ENCODE measurements at regions not wholly inside any gene's neighbourhood (a gene's known extent, or its start where the extent isn't known, plus 50 kb on each side); places are given as distances from the start of the nearest gene placed in this dataset.

- H3K4me2 ChIP-seq: no peak overlapping the region
- H3K4me1 ChIP-seq (ENCODE audit: insufficient read depth): no peaks in the 10 kb centered on the region
- Mint-ChIP-seq H3K27ac (no peak overlapping the region), H3K27me3 (ENCODE audit: insufficient read depth, low read depth, poor library complexity) (no peaks in the 10 kb centered on the region), H3K4me1 (no peaks in the 10 kb centered on the region), H3K36me3 (ENCODE audit: low read depth) (no peaks in the 10 kb centered on the region), H3K4me3 (no peak overlapping the region), H3K9me3 (no peaks in the 10 kb centered on the region)
- H3F3A ChIP-seq (replicated peaks; ENCODE audit: low read depth): no peaks in the 10 kb centered on the region
- 0 out of 2 replicates have a peak, but pooled peaks cover 2% of the 10 kb centered on the region for H3K9me2 ChIP-seq (ENCODE audit: insufficient read depth)
- no peak for TF ChIP-seq NANOG (IDR thresholded peaks at IDR 0.05; ENCODE audit: borderline replicate concordance)
- TF ChIP-seq REST (IDR thresholded peaks at IDR 0.05; ENCODE audit: unreplicated experiment): no peak
- TF ChIP-seq EZH2phosphoT487 (IDR thresholded peaks at IDR 0.05; ENCODE audit: unreplicated experiment): no peak
- no peak for TF ChIP-seq STAT1 (IDR thresholded peaks at IDR 0.05; ENCODE audit: unreplicated experiment)
- TF ChIP-seq EZH2 (IDR thresholded peaks at IDR 0.05; ENCODE audit: low read depth, unreplicated experiment): no peak
- TF ChIP-seq, protein P1, sequence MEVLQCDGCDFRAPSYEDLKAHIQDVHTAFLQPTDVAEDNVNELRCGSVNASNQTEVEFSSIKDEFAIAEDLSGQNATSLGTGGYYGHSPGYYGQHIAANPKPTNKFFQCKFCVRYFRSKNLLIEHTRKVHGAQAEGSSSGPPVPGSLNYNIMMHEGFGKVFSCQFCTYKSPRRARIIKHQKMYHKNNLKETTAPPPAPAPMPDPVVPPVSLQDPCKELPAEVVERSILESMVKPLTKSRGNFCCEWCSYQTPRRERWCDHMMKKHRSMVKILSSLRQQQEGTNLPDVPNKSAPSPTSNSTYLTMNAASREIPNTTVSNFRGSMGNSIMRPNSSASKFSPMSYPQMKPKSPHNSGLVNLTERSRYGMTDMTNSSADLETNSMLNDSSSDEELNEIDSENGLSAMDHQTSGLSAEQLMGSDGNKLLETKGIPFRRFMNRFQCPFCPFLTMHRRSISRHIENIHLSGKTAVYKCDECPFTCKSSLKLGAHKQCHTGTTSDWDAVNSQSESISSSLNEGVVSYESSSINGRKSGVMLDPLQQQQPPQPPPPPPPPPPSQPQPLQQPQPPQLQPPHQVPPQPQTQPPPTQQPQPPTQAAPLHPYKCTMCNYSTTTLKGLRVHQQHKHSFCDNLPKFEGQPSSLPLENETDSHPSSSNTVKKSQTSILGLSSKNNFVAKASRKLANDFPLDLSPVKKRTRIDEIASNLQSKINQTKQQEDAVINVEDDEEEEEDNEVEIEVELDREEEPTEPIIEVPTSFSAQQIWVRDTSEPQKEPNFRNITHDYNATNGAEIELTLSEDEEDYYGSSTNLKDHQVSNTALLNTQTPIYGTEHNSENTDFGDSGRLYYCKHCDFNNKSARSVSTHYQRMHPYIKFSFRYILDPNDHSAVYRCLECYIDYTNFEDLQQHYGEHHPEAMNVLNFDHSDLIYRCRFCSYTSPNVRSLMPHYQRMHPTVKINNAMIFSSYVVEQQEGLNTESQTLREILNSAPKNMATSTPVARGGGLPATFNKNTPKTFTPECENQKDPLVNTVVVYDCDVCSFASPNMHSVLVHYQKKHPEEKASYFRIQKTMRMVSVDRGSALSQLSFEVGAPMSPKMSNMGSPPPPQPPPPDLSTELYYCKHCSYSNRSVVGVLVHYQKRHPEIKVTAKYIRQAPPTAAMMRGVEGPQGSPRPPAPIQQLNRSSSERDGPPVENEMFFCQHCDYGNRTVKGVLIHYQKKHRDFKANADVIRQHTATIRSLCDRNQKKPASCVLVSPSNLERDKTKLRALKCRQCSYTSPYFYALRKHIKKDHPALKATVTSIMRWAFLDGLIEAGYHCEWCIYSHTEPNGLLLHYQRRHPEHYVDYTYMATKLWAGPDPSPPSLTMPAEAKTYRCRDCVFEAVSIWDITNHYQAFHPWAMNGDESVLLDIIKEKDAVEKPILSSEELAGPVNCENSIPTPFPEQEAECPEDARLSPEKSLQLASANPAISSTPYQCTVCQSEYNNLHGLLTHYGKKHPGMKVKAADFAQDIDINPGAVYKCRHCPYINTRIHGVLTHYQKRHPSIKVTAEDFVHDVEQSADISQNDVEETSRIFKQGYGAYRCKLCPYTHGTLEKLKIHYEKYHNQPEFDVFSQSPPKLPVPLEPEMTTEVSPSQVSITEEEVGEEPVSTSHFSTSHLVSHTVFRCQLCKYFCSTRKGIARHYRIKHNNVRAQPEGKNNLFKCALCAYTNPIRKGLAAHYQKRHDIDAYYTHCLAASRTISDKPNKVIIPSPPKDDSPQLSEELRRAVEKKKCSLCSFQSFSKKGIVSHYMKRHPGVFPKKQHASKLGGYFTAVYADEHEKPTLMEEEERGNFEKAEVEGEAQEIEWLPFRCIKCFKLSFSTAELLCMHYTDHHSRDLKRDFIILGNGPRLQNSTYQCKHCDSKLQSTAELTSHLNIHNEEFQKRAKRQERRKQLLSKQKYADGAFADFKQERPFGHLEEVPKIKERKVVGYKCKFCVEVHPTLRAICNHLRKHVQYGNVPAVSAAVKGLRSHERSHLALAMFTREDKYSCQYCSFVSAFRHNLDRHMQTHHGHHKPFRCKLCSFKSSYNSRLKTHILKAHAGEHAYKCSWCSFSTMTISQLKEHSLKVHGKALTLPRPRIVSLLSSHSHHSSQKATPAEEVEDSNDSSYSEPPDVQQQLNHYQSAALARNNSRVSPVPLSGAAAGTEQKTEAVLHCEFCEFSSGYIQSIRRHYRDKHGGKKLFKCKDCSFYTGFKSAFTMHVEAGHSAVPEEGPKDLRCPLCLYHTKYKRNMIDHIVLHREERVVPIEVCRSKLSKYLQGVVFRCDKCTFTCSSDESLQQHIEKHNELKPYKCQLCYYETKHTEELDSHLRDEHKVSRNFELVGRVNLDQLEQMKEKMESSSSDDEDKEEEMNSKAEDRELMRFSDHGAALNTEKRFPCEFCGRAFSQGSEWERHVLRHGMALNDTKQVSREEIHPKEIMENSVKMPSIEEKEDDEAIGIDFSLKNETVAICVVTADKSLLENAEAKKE (CRISPR knock-in tag; IDR thresholded peaks at IDR 0.05): no peak
- TF ChIP-seq ZNF331 (CRISPR knock-in tag; IDR thresholded peaks at IDR 0.05; ENCODE audit: low read depth): no peak
- TF ChIP-seq, protein P2, sequence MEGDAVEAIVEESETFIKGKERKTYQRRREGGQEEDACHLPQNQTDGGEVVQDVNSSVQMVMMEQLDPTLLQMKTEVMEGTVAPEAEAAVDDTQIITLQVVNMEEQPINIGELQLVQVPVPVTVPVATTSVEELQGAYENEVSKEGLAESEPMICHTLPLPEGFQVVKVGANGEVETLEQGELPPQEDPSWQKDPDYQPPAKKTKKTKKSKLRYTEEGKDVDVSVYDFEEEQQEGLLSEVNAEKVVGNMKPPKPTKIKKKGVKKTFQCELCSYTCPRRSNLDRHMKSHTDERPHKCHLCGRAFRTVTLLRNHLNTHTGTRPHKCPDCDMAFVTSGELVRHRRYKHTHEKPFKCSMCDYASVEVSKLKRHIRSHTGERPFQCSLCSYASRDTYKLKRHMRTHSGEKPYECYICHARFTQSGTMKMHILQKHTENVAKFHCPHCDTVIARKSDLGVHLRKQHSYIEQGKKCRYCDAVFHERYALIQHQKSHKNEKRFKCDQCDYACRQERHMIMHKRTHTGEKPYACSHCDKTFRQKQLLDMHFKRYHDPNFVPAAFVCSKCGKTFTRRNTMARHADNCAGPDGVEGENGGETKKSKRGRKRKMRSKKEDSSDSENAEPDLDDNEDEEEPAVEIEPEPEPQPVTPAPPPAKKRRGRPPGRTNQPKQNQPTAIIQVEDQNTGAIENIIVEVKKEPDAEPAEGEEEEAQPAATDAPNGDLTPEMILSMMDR (conservative IDR thresholded peaks at IDR 0.05; ENCODE audit: low read depth in 2 of 2): no peak
- ATAC-seq (no peak), DNase-seq (ENCODE audit: low spot score) (no peak)
- H3K27ac ChIP-seq (ENCODE audit: low read depth): no peak overlapping the region
- H4K20me1 ChIP-seq (replicated peaks; ENCODE audit: insufficient read depth): no peaks in the 10 kb centered on the region
- no peaks in the 10 kb centered on the region for H3K27me3 ChIP-seq (ENCODE audit: insufficient read depth)
- no peak overlapping the region for H3K4me3 ChIP-seq
- no peaks in the 10 kb centered on the region for H3K36me3 ChIP-seq (ENCODE audit: insufficient read depth)
- no peaks in the 10 kb centered on the region for H3K79me2 ChIP-seq (replicated peaks; ENCODE audit: insufficient read depth)
- no peak overlapping the region for H2AFZ ChIP-seq
Observed at GRCh38 chr3:159170436-159171003, 368.7 kb downstream of the MFSD1 start.
